NCI-H1417 treated with DMSO at 0.1 percent for 48 hours (cell line): ENCODE measurements at regions not wholly inside any gene's neighbourhood (a gene's known extent, or its start where the extent isn't known, plus 50 kb on each side); places are given as distances from the start of the nearest gene placed in this dataset.
"Not testable (repeated sequence)": the region's sequence is repeated elsewhere in the genome, so short reads cannot be mapped to it uniquely, and the experiment has no call there.

Experiments
- DNase-seq: peaks from one replicate; lab custom pipeline; 2025; lab: John Stamatoyannopoulos, UW

- no peak for DNase-seq
These were observed 675.0 kb downstream of the IRS1 start for GRCh38 chr2:226124548-226125011.

DNA sequence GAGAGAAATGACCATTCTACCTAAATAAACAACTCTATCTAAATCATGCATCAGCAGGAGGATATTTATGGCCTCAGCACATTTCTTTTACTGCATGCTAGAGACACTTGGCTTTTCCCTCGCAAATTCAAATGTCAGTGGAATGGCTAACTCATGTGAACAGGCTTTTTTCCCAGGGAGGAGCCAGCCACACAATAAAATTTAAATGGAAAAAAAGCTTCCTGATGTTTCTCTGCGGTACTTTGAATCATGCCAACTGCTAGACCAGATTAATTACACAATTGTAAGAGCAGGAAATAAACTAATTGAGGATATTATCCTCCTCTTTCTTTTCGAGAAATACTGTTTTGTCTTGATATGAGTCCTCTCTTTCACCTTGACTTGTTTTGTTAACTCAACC, 676.3 kb downstream of the IRS1 start:
- DNase-seq: no peak

GRCh38 chr2:226122041-226122440, 677.6 kb downstream of the IRS1 start:
- DNase-seq: no peak

- no peak for DNase-seq
These were observed 678.4 kb downstream of the IRS1 start for GRCh38 chr2:226121046-226121738.

GRCh38 chr2:226118471-226119429, 680.9 kb downstream of the IRS1 start:
- peak; percentile 14 for DNase-seq

DNA sequence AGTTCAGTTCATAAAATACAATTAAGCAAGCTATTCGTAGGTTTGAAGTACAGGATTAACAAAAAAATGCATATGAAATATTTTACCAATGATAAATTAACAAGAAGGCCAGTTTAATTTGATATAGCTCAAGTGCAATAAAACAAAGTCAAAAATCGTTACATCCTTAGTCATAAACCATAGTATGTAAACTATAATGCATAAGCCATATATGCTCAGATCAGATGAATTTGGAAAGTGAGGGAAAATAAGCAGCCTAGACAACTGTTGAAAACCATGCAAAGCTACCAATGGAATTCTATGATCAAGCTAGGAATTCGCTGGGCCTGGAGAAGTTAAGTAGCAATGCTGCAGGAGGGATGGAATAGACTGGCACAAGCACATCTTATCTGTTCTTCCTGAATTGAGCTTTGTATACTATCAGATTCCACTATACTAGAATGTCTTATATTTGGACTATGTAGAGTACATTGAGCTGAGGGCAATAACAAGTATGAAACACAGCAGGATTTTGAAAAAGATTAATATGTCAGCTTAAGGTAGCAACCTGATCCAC, 682.0 kb downstream of the IRS1 start:
- no peak for DNase-seq

GRCh38 chr2:226116346-226116745, 683.3 kb downstream of the IRS1 start:
- no peak for DNase-seq

- DNase-seq: no peak
These were observed 683.8 kb downstream of the IRS1 start for GRCh38 chr2:226115832-226116200.

- DNase-seq: no peak
These were observed 684.4 kb downstream of the IRS1 start for GRCh38 chr2:226115102-226115831.

- DNase-seq: no peak
These were observed 685.2 kb downstream of the IRS1 start for GRCh38 chr2:226114436-226114835.

- DNase-seq: no peak
These were observed 699.6 kb downstream of the NYAP2 start for GRCh38 chr2:226098861-226099745.

GRCh38 chr2:226095058-226095457, 695.5 kb downstream of the NYAP2 start:
- DNase-seq: no peak

GRCh38 chr2:226093364-226093763, 693.9 kb downstream of the NYAP2 start:
- DNase-seq: no peak

DNA sequence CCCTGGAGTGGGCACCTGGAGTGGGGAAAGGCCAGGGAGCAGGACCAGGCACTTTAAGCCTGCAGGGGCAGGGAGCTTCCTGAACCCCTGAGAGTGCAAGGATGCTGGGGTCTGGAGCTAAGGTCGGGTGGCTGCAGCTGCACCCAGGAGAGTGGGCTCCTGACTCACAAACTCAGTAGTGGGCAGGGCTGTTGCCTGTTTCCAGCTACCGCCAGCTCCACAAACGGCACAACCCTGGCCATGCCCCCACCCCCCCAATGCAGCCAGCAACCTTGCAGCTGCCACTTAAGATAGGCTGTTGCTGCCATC, 688.8 kb downstream of the NYAP2 start:
- DNase-seq: no peak

DNA sequence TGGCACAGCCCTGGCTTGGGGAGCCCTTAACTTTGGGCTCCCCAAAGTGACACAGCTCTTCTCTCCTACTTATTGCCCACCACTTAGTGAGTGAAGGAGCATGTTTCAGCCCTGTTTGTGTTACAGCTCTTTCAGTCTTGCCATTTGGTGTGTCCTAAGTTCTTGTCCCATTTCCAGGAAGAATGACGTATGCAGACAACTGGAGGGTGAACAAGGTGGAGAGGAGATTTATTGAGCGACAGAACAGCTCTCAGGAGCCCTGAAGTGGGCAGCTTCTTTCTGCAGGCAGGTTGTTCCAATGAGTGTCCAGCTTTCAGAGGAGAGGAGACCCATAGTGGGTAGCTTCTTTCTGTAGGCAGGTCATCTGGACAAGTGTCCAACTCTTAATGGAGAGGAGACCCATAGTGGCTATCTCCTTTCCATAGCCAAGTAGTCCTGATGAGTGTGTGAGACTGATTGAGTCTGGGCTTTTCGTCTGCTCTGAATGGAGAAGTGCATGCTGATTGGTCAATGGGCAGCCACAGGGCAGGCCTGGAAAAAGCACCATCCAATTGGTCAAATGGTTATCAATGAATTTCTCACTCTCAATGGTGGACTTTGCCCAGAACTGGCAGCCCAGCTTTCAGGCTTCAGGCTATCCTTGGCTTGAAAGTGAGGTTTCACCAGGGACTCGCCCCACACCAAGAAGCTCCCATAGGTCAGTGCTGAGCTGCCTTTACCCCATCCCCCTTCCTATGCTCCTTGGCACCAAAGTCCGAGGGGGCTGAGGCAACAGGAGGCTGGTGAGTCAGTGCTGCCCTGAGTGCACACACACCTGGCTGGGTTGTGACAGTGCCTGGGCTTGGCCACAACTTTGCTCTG, 688.2 kb downstream of the NYAP2 start:
- no peak for DNase-seq

DNA sequence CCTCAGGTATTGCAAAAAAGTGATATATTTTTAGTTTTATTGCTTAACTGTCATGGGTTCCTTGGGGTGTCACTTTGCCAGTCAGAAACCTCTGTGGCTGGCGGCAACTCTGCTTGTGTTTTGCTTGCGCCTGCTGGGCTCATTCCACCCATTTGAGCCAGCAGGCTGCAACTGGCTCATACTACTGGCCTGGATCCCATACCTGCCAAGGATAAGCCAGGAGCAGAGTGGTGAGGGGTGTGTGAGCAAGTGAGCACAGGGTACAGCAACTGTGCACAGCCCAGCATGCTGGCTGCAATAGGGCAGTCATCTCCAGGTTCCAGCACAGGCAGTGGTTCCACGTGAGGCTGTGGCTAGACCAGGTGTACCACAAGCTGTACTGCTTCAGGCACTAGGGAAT, 687.5 kb downstream of the NYAP2 start:
- DNase-seq: no peak

DNA sequence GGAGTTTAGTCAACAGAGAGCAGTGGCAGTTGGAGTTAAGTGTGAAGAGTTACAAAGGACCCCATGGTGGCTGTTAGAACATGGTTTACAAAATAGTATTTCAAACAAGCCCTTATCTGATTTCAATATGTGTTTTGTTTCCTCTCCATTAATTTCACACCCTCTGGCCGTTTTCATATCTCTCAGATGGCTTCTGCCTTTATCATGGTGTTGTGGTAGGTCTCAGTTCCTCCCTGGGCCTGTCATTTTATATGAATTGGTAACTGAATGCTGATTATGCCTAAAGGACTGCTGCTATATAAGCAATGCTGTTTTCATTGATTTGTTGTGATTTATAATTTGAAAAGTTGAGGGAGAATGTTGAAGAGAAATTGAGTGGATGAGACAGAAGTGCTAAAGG, 686.7 kb downstream of the NYAP2 start:
- no peak for DNase-seq

- not testable (repeated sequence) for DNase-seq
These were observed 685.9 kb downstream of the NYAP2 start for GRCh38 chr2:226085425-226085824.

DNA sequence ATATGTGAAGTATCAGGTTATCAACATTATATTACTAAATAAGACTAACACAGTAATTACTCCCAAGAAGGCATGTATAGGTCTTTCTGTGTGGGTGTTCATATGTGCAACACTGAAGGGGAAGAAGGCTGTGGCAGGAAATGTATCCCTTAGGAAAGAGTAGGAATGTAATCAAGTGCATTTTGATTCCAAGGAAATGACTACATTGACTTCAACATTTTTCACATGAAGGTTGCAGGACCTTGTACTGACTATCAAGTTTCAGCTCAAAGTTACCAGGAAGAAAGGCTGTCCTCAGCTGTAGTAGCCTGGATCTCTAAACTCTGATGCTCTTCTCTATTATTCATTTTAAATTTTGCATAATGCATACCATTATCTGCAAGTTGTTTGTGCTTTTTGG, 680.8 kb downstream of the NYAP2 start:
- DNase-seq: no peak

DNA sequence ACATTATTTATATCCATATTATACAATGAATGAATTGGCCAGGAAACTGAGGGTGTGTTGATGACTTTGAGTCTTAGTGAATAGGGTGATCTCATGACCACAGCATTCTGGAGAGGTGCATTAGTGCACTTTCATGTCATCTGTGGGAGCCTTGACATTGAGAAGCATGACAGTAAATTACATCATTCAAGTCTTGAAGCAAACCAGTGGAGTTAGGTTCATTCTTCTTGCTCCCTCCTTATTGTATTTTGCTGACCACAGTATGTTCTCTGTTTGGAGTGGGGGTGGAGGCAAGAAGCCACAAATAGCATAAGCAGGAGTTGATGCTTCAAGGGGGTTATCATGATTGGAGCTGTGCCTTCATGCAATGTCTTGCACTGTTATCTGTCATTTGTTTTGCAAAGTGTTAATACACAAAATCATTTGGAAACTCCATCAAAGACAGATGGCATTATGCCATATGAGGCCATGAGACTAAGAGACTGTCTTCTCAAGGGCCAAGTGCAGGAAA, 680.2 kb downstream of the NYAP2 start:
- no peak for DNase-seq
